OCI-LY3 (cell line): ENCODE measurements at regions not wholly inside any gene's neighbourhood (a gene's known extent, or its start where the extent isn't known, plus 50 kb on each side); places are given as distances from the start of the nearest gene placed in this dataset.

Experiments used
- H2AFZ ChIP-seq: fragments of 200-600, 300-600 bp; shearing (Covaris generic); 2 replicates; pipeline ENCODE4 v1.6.0; 2014; ENCODE audit warnings: antibody characterized with exemption, low read depth, low read length
- H3K27ac ChIP-seq: fragments of 200-600, 300-600 bp; sonication (generic); 2 replicates; pipeline ENCODE4 v1.5.1; 2014; ENCODE audit warnings: mild to moderate bottlenecking, low read length, moderate library complexity, mixed read lengths
- H3K27me3 ChIP-seq: fragments of 200-600, 300-600 bp; sonication (generic); 2 replicates; pipeline ENCODE4 v1.6.1; 2014; ENCODE audit warnings: low read depth, low read length, mixed read lengths
- H3K36me3 ChIP-seq: fragments of 200-600, 300-600 bp; sonication (generic); replicated peaks from 2 replicates; pipeline ENCODE3; 2014; ENCODE audit warnings: low read depth, low read length, mixed read lengths
- H3K4me1 ChIP-seq: fragments of 300-600, 200-600 bp; sonication (generic); 2 replicates; pipeline ENCODE4 v1.6.1; 2014; ENCODE audit warnings: low read length, mixed read lengths
- H3K4me2 ChIP-seq: fragments of 200-600, 300-600 bp; sonication (generic); 2 replicates; pipeline ENCODE4 v1.6.1; 2014; ENCODE audit warnings: low read length, mixed read lengths
- H3K4me3 ChIP-seq: fragments of 300-600, 200-600 bp; sonication (generic); 2 replicates; pipeline ENCODE4 v1.5.1; 2014; ENCODE audit warnings: antibody characterized with exemption, mild to moderate bottlenecking, low read length, moderate library complexity
- H3K79me2 ChIP-seq: fragments of 300-600, 200-600 bp; shearing (Covaris generic); 2 replicates; pipeline ENCODE4 v1.6.1; 2014; ENCODE audit warnings: mild to moderate bottlenecking, low read length, mixed read lengths
- H3K9ac ChIP-seq: fragments of 300-600, 200-600 bp; shearing (Covaris generic); 2 replicates; pipeline ENCODE4 v1.6.0; 2014; ENCODE audit warnings: mild to moderate bottlenecking, low read length, moderate library complexity
- H3K9me3 ChIP-seq: fragments of 200-600, 300-600 bp; shearing (Covaris generic); 2 replicates; pipeline ENCODE4 v1.6.1; 2014; ENCODE audit warnings: low read length, mixed read lengths; ENCODE audit not compliant: insufficient read depth
- H4K20me1 ChIP-seq: fragments of 200-600, 300-600 bp; sonication (generic); 2 replicates; pipeline ENCODE4 v1.6.1; 2016; ENCODE audit warnings: low read length, mixed read lengths; ENCODE audit not compliant: insufficient read depth
- EZH2phosphoT487 ChIP-seq: fragments of 200-600 bp; shearing (Covaris generic); IDR thresholded peaks from 2 replicates; pipeline ENCODE4 v1.6.1; 2018; ENCODE audit warnings: antibody characterized with exemption, mixed run types, low read depth
- TF ChIP-seq, protein P1 (sequence below): fragments of 200-600, 300-600 bp; sonication (generic); IDR thresholded peaks from 2 replicates; pipeline ENCODE4 v1.5.1; 2014; ENCODE audit warnings: antibody characterized with exemption, low read length, low read depth

GRCh38 chr4:134465417-134465816 lies 263.8 kb upstream of the PABPC4L start:
- no peak overlapping the region for H3K27ac ChIP-seq

DNA sequence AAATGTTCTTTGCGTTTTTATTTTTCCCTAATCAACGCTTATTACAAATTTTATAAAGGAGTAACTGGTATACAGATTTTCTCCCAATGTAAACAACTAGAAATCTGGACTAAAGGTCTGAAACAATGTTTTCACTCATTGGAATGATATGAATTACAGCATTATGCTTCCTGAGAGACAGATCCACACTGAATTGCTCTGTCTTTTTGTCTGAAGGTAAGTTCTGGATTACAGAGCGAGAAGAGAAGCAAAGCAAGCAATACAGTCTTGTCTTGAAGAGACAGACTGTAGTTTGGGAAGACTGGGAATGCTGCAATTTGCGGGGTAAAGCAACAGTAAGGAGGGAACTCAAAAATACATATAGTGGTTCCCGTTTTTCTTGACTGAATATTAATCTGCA lies 262.2 kb upstream of the PABPC4L start:
- Histone ChIP-seq H3K9me3 (peaks cover 7% of the 10 kb centered on the region; the same call in 1 of the 2 replicates), H2AFZ (peak overlapping the region; percentile 76), H3K4me2 (no peak overlapping the region), H3K9ac (no peak overlapping the region), H3K27me3 (no peaks in the 10 kb centered on the region), H3K4me1 (no peaks in the 10 kb centered on the region), H3K79me2 (no peaks in the 10 kb centered on the region), H3K4me3 (no peak overlapping the region), H4K20me1 (no peaks in the 10 kb centered on the region), H3K36me3 (no peaks in the 10 kb centered on the region), H3K27ac (no peak overlapping the region)
- TF ChIP-seq EZH2phosphoT487: no peak
- TF ChIP-seq, protein P1, sequence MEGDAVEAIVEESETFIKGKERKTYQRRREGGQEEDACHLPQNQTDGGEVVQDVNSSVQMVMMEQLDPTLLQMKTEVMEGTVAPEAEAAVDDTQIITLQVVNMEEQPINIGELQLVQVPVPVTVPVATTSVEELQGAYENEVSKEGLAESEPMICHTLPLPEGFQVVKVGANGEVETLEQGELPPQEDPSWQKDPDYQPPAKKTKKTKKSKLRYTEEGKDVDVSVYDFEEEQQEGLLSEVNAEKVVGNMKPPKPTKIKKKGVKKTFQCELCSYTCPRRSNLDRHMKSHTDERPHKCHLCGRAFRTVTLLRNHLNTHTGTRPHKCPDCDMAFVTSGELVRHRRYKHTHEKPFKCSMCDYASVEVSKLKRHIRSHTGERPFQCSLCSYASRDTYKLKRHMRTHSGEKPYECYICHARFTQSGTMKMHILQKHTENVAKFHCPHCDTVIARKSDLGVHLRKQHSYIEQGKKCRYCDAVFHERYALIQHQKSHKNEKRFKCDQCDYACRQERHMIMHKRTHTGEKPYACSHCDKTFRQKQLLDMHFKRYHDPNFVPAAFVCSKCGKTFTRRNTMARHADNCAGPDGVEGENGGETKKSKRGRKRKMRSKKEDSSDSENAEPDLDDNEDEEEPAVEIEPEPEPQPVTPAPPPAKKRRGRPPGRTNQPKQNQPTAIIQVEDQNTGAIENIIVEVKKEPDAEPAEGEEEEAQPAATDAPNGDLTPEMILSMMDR: no peak

More at GRCh38 chr4:134465417-134465816, 263.8 kb upstream of the PABPC4L start:
- Histone ChIP-seq H3K9me3 (no peaks in the 10 kb centered on the region), H3K4me2 (no peak overlapping the region), H2AFZ (no peak overlapping the region), H3K4me1 (no peaks in the 10 kb centered on the region), H4K20me1 (no peaks in the 10 kb centered on the region), H3K4me3 (no peak overlapping the region), H3K36me3 (no peaks in the 10 kb centered on the region), H3K27me3 (no peaks in the 10 kb centered on the region), H3K9ac (no peak overlapping the region), H3K79me2 (no peaks in the 10 kb centered on the region)
- TF ChIP-seq EZH2phosphoT487: no peak
- TF ChIP-seq, protein P1: peak; percentile 21; the same call in 1 of the 2 replicates

DNA sequence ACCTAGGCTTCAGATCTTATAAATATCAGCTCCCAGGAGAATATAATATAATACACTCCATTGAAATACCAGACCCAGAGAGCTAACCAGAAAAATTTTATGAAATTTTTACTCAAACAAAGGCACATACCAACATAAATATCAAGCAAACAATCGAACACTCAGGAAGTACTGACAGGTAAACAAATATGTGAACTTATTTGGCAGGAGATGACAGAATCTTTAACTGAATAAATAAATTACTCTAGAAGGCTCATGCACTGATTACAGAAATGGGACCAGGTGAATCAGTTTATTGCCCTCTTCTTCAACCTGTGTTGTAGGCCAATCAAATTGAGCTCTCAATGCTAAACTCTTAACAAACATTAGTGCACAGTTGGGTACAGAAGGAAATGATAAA lies 225.2 kb upstream of the PABPC4L start:
- Histone ChIP-seq H4K20me1 (no peaks in the 10 kb centered on the region), H3K27me3 (no peaks in the 10 kb centered on the region), H3K27ac (no peak overlapping the region), H3K9me3 (no peaks in the 10 kb centered on the region), H3K36me3 (no peaks in the 10 kb centered on the region), H2AFZ (0 out of 2 replicates have a peak overlapping the region, but pooled peaks have one; percentile 9), H3K79me2 (no peaks in the 10 kb centered on the region), H3K4me1 (no peaks in the 10 kb centered on the region), H3K9ac (no peak overlapping the region), H3K4me3 (no peak overlapping the region), H3K4me2 (no peak overlapping the region)
- TF ChIP-seq EZH2phosphoT487: no peak
- TF ChIP-seq, protein P1: no peak

- H3K9ac ChIP-seq: no peak overlapping the region
- no peaks in the 10 kb centered on the region for H3K4me1 ChIP-seq
- H3K4me2 ChIP-seq: no peak overlapping the region
- TF ChIP-seq EZH2phosphoT487: no peak
- TF ChIP-seq, protein P1: no peak
- no peak overlapping the region for H3K4me3 ChIP-seq
- no peaks in the 10 kb centered on the region for H3K36me3 ChIP-seq
- no peaks in the 10 kb centered on the region for H3K79me2 ChIP-seq
- H3K9me3 ChIP-seq: no peaks in the 10 kb centered on the region
- H3K27me3 ChIP-seq: no peaks in the 10 kb centered on the region
- no peak overlapping the region for H2AFZ ChIP-seq
- H3K27ac ChIP-seq: no peak overlapping the region
- no peaks in the 10 kb centered on the region for H4K20me1 ChIP-seq
Measured at GRCh38 chr4:134425756-134426155, 224.2 kb upstream of the PABPC4L start.
